Natural killer cell (primary cell): ENCODE measurements at regions not wholly inside any gene's neighbourhood (a gene's known extent, or its start where the extent isn't known, plus 50 kb on each side); places are given as distances from the start of the nearest gene placed in this dataset.

ENCODE experiments used
- ATAC-seq, 3 donors: fragments of 150-1000 bp in 2 of 3; fragments of 200-7000 bp in 1 of 3; cut with Tn5 transposase; 1 replicate in 1 of 3; 2 replicates in 2 of 3; pipeline ENCODE4 v1.10.0; 2021; ENCODE audit warnings: mild to moderate bottlenecking in 2 of 3, moderate library complexity in 2 of 3
- DNase-seq, 2 donors: peaks; one replicate each; pipeline versions ENCODE4 v3.0.0 to v3.0.0-alpha.2; 2013 to 2021; ENCODE audit warnings: mixed read lengths in 1 of 2
- H3K27ac ChIP-seq: one replicate; pipeline ENCODE4 v1.5.1; 2013; ENCODE audit warnings: mild to moderate bottlenecking, low read length
- H3K27me3 ChIP-seq: one replicate; pipeline ENCODE4 v1.6.1; 2013; ENCODE audit warnings: low read length; ENCODE audit not compliant: control insufficient read depth, insufficient read depth
- H3K36me3 ChIP-seq: one replicate; pipeline ENCODE4 v1.6.1; 2013; ENCODE audit warnings: low read length; ENCODE audit not compliant: control insufficient read depth, insufficient read depth
- H3K4me1 ChIP-seq: one replicate; pipeline ENCODE4 v1.6.1; 2013; ENCODE audit warnings: low read length; ENCODE audit not compliant: control insufficient read depth, insufficient read depth
- H3K4me3 ChIP-seq: one replicate; pipeline ENCODE4 v1.5.1; 2013; ENCODE audit warnings: low read length
- H3K9me3 ChIP-seq: one replicate; pipeline ENCODE4 v1.6.1; 2013; ENCODE audit warnings: low read length; ENCODE audit not compliant: control insufficient read depth, insufficient read depth
- H3K27ac Mint-ChIP-seq, 2 donors: one replicate each; pipeline ENCODE4 v1.8.0; 2022; ENCODE audit warnings: mild to moderate bottlenecking in 2 of 2, mixed read lengths in 2 of 2, moderate library complexity in 1 of 2
- H3K27me3 Mint-ChIP-seq, 2 donors: one replicate each; pipeline ENCODE4 v1.8.0; 2022; ENCODE audit warnings: low read depth in 2 of 2, mixed read lengths in 2 of 2
- H3K36me3 Mint-ChIP-seq: one replicate; pipeline ENCODE4 v1.8.0; 2022; ENCODE audit warnings: mixed read lengths
- H3K4me1 Mint-ChIP-seq, 2 donors: one replicate each; pipeline ENCODE4 v1.8.0; 2022; ENCODE audit warnings: mixed read lengths in 2 of 2
- H3K4me3 Mint-ChIP-seq: one replicate; pipeline ENCODE4 v1.8.0; 2022; ENCODE audit warnings: mild to moderate bottlenecking, moderate library complexity, mixed read lengths
- H3K9me3 Mint-ChIP-seq, 2 donors: one replicate each; pipeline ENCODE4 v1.8.0; 2022; ENCODE audit warnings: mixed read lengths in 2 of 2
- WGBS: methylation state at CpG from one replicate; pipeline ENCODE4 v1.1.7; 2013; ENCODE audit warnings: missing lambda C conversion rate; ENCODE audit not compliant: insufficient coverage; 5-methylcytosine and 5-hydroxymethylcytosine counted together
- intact Hi-C: fragments of 100-400 bp; cut with micrococcal nuclease; formaldehyde crosslinking; loops from one replicate; pipeline ENCODE4 v1.14.2; 2022
- TF ChIP-seq, protein P1 (sequence below): fragments of 200-600 bp; IDR thresholded peaks from one replicate; pipeline ENCODE4 v1.8.0; 2022; ENCODE audit warnings: antibody characterized with exemption

DNA sequence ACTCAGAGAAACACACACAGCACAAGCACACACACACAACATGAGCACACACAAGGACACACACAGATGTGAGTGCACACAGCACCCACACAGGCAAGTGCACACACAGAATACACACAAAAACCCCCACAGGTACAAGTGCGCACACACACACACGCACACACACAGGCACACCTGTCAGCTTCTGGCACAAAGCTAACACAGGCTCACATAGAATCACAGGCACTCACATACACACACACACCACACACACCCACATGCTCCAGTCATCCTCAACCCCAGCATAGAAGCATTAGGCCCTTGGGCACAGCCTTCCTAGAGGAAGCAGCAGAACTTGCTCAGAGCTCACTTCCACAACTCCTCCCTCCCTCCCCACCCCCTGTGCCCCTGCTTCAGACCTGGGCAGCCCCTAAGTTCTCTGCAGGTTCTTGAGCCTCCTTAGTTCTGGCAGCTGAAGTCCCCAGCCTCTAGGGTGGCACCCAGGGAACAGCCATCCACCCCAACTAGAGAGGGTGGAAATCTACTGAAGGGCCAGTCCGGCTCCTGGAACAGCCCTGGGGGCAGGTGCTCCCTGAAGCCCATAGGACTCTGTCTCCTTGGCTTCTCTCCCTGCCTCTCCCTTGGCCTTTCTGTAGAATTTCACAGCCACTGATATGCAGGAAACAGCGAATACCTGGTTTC is 129.9 kb upstream of the VSTM2B start:
- Mint-ChIP-seq H3K4me3 (no peak overlapping the region), H3K36me3 (peaks cover 7% of the 10 kb centered on the region), H3K9me3 (peaks cover 5% of the 10 kb centered on the region in 2 donors)

DNA sequence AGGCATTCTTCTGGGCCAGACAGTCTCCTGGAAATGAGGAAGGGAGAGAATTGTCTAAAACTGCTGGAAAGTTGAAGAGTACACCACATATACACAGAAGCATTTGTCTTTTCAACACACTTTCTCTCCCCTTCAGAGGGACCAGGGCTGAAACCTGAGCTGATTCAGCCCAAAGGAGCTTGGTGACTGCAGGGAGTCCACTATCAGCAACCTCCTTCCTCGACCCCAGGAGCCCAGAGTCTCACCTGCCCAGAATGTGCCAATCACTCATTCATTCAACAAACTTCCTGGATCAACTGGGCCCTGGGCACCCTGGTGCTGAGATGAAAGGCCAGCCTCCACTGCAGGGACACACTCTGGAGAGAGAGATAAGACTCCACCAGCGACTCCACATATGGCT is 128.9 kb upstream of the VSTM2B start:
- H3K36me3 Mint-ChIP-seq, result no peaks in the 10 kb centered on the region
- no peak overlapping the region for H3K27ac Mint-ChIP-seq
- Histone ChIP-seq H3K4me1 (no peaks in the 10 kb centered on the region), H3K27ac (no peak overlapping the region), H3K9me3 (no peaks in the 10 kb centered on the region), H3K27me3 (no peaks in the 10 kb centered on the region), H3K36me3 (no peaks in the 10 kb centered on the region), H3K4me3 (no peak overlapping the region)
- WGBS, result 23% methylated on average over 2 of the region's 2 CpGs
- intact Hi-C loops, result no loop called here
- H3K4me1 Mint-ChIP-seq, result no peaks in the 10 kb centered on the region
- no peak overlapping the region for H3K4me3 Mint-ChIP-seq
- DNase-seq (no peak), ATAC-seq (no peak)
- no peaks in the 10 kb centered on the region for H3K9me3 Mint-ChIP-seq
- peaks cover 6 to 8% of the 10 kb centered on the region in 2 donors for H3K27me3 Mint-ChIP-seq
- TF ChIP-seq, protein P1, sequence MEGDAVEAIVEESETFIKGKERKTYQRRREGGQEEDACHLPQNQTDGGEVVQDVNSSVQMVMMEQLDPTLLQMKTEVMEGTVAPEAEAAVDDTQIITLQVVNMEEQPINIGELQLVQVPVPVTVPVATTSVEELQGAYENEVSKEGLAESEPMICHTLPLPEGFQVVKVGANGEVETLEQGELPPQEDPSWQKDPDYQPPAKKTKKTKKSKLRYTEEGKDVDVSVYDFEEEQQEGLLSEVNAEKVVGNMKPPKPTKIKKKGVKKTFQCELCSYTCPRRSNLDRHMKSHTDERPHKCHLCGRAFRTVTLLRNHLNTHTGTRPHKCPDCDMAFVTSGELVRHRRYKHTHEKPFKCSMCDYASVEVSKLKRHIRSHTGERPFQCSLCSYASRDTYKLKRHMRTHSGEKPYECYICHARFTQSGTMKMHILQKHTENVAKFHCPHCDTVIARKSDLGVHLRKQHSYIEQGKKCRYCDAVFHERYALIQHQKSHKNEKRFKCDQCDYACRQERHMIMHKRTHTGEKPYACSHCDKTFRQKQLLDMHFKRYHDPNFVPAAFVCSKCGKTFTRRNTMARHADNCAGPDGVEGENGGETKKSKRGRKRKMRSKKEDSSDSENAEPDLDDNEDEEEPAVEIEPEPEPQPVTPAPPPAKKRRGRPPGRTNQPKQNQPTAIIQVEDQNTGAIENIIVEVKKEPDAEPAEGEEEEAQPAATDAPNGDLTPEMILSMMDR, result no peak

More for the DNA sequence above, 129.9 kb upstream of the VSTM2B start:
- Mint-ChIP-seq H3K27me3 (peaks cover 6 to 8% of the 10 kb centered on the region in 2 donors), H3K4me1 (no peaks in the 10 kb centered on the region), H3K27ac (no peak overlapping the region)
- H3K27me3 ChIP-seq, result no peaks in the 10 kb centered on the region
- ATAC-seq (no peak), DNase-seq (no peak)
- H3K36me3 ChIP-seq, result no peaks in the 10 kb centered on the region
- no peaks in the 10 kb centered on the region for H3K4me1 ChIP-seq
- WGBS, result 97% methylated on average over 4 of the region's 4 CpGs
- no peak overlapping the region for H3K27ac ChIP-seq
- H3K9me3 ChIP-seq, result peaks cover 3% of the 10 kb centered on the region
- intact Hi-C loops, result no loop called here
- H3K4me3 ChIP-seq, result no peak overlapping the region
- TF ChIP-seq, protein P1, result no peak

DNA sequence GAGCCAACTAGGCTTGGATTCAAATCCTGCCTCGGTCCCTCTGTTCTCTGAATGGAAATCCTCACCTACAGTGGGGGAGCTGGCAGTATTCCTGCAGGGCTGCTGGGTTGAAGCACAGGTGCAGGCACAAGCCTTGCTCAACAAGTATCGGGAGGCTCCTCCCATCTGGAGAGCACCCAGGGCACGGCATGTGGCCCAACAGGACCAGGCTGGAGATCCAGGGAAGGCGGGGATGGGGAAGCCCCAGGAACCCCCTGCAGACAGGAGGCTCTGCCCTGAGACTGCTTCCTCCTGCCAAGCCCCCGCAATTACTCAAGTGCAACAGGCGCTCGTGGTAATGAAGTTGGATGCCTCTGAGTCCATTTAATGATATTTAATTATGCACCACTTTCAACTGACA is 128.0 kb upstream of the VSTM2B start:
- no peaks in the 10 kb centered on the region for H3K9me3 ChIP-seq
- ATAC-seq (no peak), DNase-seq (no peak)
- H3K4me1 ChIP-seq, result no peaks in the 10 kb centered on the region
- Mint-ChIP-seq H3K4me3 (no peak overlapping the region), H3K36me3 (no peaks in the 10 kb centered on the region), H3K9me3 (no peaks in the 10 kb centered on the region), H3K27ac (no peak overlapping the region), H3K4me1 (no peaks in the 10 kb centered on the region), H3K27me3 (peaks cover 6 to 8% of the 10 kb centered on the region in 2 donors)
- no peak overlapping the region for H3K4me3 ChIP-seq
- TF ChIP-seq, protein P1, result no peak
- H3K27ac ChIP-seq, result no peak overlapping the region
- intact Hi-C loops, result no loop called here
- H3K27me3 ChIP-seq, result no peaks in the 10 kb centered on the region
- 80% methylated on average over 7 of the region's 7 CpGs for WGBS
- H3K36me3 ChIP-seq, result no peaks in the 10 kb centered on the region

DNA sequence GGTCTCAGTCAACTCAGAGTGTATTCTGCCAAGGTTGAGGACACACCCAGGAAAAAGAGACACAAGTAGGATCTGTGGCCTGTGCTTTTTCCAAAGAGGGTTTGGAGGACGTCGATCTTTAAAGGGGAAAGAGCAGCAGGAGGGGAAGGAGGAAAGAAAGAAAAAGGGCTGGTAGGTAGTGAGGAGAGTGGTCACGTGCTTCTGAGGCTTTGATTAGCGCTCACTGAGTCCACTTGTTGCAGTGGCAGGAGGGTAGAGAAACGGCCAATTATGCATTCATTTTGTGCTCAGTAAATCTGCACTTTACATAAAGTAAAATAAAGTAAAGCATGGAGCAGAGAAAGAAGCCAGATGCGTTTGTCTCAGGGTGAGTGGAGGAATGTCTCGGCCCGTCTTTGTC is 126.0 kb upstream of the VSTM2B start:
- no peaks in the 10 kb centered on the region for H3K9me3 ChIP-seq
- Mint-ChIP-seq H3K36me3 (no peaks in the 10 kb centered on the region), H3K4me3 (no peak overlapping the region), H3K9me3 (no peaks in the 10 kb centered on the region), H3K4me1 (no peaks in the 10 kb centered on the region), H3K27me3 (peaks cover 7 to 10% of the 10 kb centered on the region in 2 donors), H3K27ac (no peak overlapping the region)
- ATAC-seq, result no peak
- H3K4me3 ChIP-seq, result no peak overlapping the region
- intact Hi-C loops, result no loop called here
- TF ChIP-seq, protein P1, result no peak
- no peak overlapping the region for H3K27ac ChIP-seq
- 65% methylated on average over 8 of the region's 8 CpGs for WGBS
- no peak for DNase-seq
- no peaks in the 10 kb centered on the region for H3K4me1 ChIP-seq
- no peaks in the 10 kb centered on the region for H3K27me3 ChIP-seq
- H3K36me3 ChIP-seq, result no peaks in the 10 kb centered on the region
